ENCODE measurements at regions not wholly inside any gene's neighbourhood (a gene's known extent, or its start where the extent isn't known, plus 50 kb on each side); places are given as distances from the start of the nearest gene placed in this dataset.

GRCh38 chr5:13188371-13188770 lies 756.1 kb downstream of the DNAH5 start (continued):
- TF ChIP-seq REST (IDR thresholded peaks at IDR 0.05; ENCODE audit: low read depth) (no peak), POLR2AphosphoS5 (IDR thresholded peaks at IDR 0.05; ENCODE audit: low read depth, low read length) (no peak), EZH2 (IDR thresholded peaks at IDR 0.05) (no peak), CEBPB (IDR thresholded peaks at IDR 0.05; ENCODE audit: low read depth) (no peak), ELF1 (IDR thresholded peaks at IDR 0.05; ENCODE audit: borderline replicate concordance, low read depth) (no peak), SP1 (IDR thresholded peaks at IDR 0.05; ENCODE audit: low read depth) (no peak)

DNA sequence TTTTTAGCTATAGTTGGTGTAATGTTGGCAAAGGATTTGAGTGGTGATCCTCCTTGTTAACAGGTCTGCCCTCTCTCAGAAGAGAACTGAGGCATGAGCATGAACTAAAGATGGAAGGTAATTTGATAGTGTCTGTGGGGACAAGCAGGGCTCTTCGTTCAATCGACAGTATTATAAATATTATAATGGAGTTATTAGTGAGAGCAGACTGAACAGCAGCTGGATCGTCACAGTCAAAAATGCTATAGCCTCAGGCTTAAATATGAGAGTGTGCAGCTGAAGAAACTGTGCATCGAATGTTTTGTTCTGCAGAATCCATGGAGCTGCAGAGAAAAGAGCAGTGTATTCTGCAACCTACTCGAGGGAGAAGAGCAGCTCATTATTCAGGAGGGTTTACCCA lies 757.3 kb downstream of the DNAH5 start:
- no peak for TF ChIP-seq EGR1 (IDR thresholded peaks at IDR 0.05; ENCODE audit: low read depth)
- no peak for TF ChIP-seq ATF3 (IDR thresholded peaks at IDR 0.05)
- no peak for TF ChIP-seq ELF1 (IDR thresholded peaks at IDR 0.05; ENCODE audit: borderline replicate concordance, low read depth)

More for the DNA sequence above, 757.3 kb downstream of the DNAH5 start:
- ChIA-PET RAD21 (ENCODE audit: low non-redundant PET in 1 of 2, low total read pairs in 2 of 2, uncharacterized antibody in 2 of 2, unreplicated experiment in 2 of 2) (no interaction called here), POLR2A (no interaction called here), CTCF (no interaction called here)
- intact Hi-C loops (cut with micrococcal nuclease) = no loop called here
- H3K9me3 ChIP-seq (ENCODE audit: control insufficient read depth in 1 of 2, insufficient read depth in 1 of 2, low read depth in 1 of 2, low read length in 2 of 2) = peaks cover 17 to 21% of the 10 kb centered on the region in 2 experiments; a peak in 2 of 4 replicates
- no peaks in the 10 kb centered on the region for H4K20me1 ChIP-seq (ENCODE audit: insufficient read depth)
- no peaks in the 10 kb centered on the region for H3K9me2 ChIP-seq (ENCODE audit: insufficient read depth)
- H3K4me3 ChIP-seq (replicated peaks in 1 of 2; ENCODE audit: low read depth in 1 of 2, low read length in 2 of 2) = no peak overlapping the region
- no peak overlapping the region for H3K4me2 ChIP-seq (ENCODE audit: low read length)
- H3K36me3 ChIP-seq (ENCODE audit: control insufficient read depth in 1 of 2, insufficient read depth in 2 of 2, low read length in 2 of 2) = no peaks in the 10 kb centered on the region
- no peaks in the 10 kb centered on the region for H3K4me1 ChIP-seq (ENCODE audit: control insufficient read depth in 1 of 2, insufficient read depth in 2 of 2, low read length in 2 of 2)
- BruUV-seq (replicated peaks) = no TSS peak
- ATAC-seq (no peak), DNase-seq (ENCODE audit: low read depth, low spot score) (no peak)
- H3K27me3 ChIP-seq (ENCODE audit: insufficient read depth, low read length) = no peaks in the 10 kb centered on the region
- H3K79me2 ChIP-seq (ENCODE audit: insufficient read depth, low read length) = no peaks in the 10 kb centered on the region
- H2AFZ ChIP-seq (ENCODE audit: low read depth, low read length, poor library complexity, severe bottlenecking) = no peak overlapping the region
- H3K9ac ChIP-seq (ENCODE audit: low read length) = no peak overlapping the region
- H3K27ac ChIP-seq (ENCODE audit: low read depth, low read length) = no peak overlapping the region

Data from HCT116 (cell line).